ENCODE measurements at regions not wholly inside any gene's neighbourhood (a gene's known extent, or its start where the extent isn't known, plus 50 kb on each side); places are given as distances from the start of the nearest gene placed in this dataset.

- TF ChIP-seq POLR2A (IDR thresholded peaks at IDR 0.05; ENCODE audit: low read length) = no peak
- TF ChIP-seq GATA1 (IDR thresholded peaks at IDR 0.05; ENCODE audit: low read depth, low read length) = no peak
Observed at GRCh38 chr14:97052001-97052400, 254.8 kb downstream of the VRK1 start.

Measured in erythroblast (primary cell).